GM21367 (cell line): ENCODE measurements at regions not wholly inside any gene's neighbourhood (a gene's known extent, or its start where the extent isn't known, plus 50 kb on each side); places are given as distances from the start of the nearest gene placed in this dataset.
A peak's percentile ranks its signal among the peaks of the same experiment; 100 is the strongest.

ENCODE experiments used
- ATAC-seq: cut with Tn5 transposase; IDR thresholded peaks from one replicate; pipeline ENCODE4 v1.9.1; 2021; ENCODE audit not compliant: unreplicated experiment

- peak; percentile 82 for ATAC-seq
These were observed 68.4 kb downstream of the ANXA1 start for GRCh38 chr9:73219985-73220626.

- no peak for ATAC-seq
These were observed 71.9 kb downstream of the ANXA1 start for GRCh38 chr9:73223594-73223993.

GRCh38 chr9:73229543-73229942 is 77.9 kb downstream of the ANXA1 start:
- no peak for ATAC-seq

DNA sequence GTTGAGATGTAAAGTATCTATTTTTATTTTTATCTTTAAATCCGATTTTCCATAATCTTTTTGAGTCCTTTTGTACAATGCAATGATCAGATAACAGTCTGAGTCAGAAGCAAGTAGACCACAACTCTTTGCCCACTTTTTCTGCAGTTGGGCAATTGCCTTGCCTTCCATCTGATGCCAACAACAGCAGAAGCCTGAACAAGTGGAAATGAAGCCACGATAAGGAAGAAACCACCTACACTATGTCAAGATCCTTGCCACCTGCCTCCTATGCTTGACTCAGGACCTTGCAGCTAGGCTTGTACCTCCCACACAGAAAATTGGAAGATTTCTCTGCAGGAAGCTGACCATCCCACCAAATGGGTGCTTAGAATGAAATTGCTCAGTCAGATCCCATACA is 78.6 kb downstream of the ANXA1 start:
- no peak for ATAC-seq

DNA sequence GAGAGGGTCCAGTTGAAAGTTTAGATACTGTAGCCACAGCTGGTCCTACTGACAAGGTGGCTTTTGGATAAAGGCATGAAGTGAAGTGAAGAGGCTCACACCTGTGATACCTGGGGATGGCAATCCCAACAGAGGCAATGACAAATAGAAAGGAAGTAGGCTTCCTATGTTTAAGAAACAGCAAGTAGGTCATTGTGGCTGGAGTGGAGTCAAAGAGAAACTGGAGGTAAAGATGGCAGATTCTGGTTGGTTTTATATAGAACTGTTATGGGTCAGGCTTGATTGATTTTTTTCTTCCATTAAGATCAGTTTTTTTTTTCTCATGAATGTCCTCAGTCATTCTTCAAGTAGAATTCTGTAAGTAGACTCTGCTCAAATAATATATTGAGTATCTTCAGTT is 79.5 kb downstream of the ANXA1 start:
- ATAC-seq: no peak

- ATAC-seq: no peak
These were observed 81.8 kb downstream of the ANXA1 start for GRCh38 chr9:73233359-73234007.

DNA sequence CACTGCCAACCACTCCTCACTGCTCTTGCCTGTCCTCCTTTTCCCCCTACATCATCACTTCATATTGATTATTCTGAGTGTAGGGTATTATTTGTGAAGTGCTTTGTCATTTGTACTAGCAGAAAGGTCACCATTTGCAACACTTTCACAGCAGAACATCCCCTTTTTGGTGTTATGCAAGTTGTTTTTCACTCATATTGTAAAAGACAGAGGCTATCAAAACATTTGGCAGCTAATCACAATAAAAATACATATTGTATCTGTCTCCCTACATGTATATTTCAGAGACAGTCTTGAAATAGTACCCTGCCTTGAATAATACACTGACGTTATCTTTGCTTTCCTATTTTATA is 82.3 kb downstream of the ANXA1 start:
- no peak for ATAC-seq

- no peak for ATAC-seq
These were observed 85.5 kb downstream of the ANXA1 start for GRCh38 chr9:73237140-73237539.

DNA sequence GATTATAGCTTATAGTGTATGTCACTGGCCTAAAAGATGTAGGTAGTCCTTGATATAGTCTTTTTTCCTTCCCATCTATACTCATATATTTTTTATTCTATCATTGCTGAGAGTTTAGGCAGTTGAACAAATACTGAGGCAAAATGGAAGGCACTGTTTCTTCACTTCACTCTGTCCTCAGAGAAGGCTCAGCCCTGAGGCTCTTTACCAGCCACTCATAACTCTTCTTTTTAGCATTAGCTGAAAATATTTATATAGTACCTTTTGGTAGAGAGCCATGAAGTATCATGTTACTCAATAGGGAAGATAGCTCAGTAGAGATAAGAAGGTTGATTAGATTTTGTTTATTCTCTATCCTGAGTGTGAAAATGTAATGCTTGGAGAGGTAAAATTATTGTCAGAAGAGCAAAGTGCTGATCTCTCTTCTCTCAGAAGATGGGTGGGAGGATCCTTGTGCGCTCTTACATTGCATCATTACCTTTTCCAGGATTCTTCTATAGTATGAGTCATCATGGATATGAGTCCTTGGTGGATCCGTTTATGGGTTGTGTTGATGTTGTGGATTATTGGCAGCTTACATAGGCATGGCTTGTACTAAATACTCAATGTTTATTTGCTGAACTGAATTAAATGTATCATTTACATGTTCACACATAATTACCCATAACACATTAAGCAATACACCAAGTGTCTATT is 88.1 kb downstream of the ANXA1 start:
- ATAC-seq: no peak

- ATAC-seq: no peak
These were observed 91.4 kb downstream of the ANXA1 start for GRCh38 chr9:73243078-73243477.

GRCh38 chr9:73259086-73259696 is 107.5 kb downstream of the ANXA1 start:
- no peak for ATAC-seq

GRCh38 chr9:73260506-73260905 is 108.8 kb downstream of the ANXA1 start:
- ATAC-seq: no peak

DNA sequence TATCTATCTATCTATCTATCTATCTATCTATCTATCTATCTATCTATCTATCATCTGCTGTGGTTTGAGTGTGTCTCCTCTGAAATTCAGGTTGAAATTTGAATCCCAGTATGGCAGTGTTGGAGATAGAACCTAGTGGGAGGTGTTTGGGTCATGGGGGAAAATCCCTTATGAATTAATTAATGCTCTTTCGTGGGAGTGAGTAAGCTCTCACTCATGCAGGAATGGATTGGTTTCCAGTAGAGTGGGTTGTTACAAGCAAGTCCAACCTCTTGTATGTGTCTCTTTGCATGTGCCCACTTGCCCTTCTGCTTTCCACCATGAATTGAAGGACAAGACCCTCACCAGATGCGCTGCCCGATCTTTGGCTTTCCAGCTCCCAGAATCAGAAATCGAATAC is 113.0 kb downstream of the ANXA1 start:
- no peak for ATAC-seq

- no peak for ATAC-seq
These were observed 114.2 kb downstream of the ANXA1 start for GRCh38 chr9:73265876-73266275.

DNA sequence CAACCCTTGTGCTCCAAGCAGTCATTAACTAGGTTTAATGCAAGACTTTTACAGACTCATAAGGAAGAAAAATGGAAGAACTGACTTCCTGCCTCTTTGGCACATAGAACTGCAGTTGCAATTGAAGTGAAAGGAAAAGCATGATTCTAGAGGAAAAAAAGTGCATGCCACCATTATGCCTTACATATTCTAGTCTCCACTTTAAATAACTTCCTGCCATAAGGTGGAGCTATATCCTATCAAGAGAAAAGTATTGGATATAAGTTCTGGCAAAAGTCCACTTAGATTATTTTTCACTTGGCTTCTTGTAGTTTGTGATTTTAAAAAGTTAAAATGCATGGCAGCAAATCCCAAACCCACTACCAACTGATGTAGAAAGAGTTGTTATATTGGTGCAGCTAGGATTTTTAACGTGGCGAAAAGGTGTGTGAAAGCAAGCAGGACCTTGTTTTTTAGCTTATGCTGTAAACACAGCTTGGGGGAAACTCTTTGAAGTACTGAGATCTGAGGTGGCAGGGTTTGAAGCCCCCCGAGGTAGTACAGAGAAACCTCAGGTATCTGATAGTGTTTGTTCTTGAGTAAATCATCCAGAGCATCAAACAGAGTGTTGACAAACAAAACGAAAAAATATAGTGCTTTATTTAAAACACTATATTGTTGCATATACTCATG is 117.9 kb downstream of the ANXA1 start:
- ATAC-seq: no peak

- ATAC-seq: no peak
These were observed 119.5 kb downstream of the ANXA1 start for GRCh38 chr9:73270967-73271721.

GRCh38 chr9:73280113-73280512 is 128.4 kb downstream of the ANXA1 start:
- ATAC-seq: no peak

DNA sequence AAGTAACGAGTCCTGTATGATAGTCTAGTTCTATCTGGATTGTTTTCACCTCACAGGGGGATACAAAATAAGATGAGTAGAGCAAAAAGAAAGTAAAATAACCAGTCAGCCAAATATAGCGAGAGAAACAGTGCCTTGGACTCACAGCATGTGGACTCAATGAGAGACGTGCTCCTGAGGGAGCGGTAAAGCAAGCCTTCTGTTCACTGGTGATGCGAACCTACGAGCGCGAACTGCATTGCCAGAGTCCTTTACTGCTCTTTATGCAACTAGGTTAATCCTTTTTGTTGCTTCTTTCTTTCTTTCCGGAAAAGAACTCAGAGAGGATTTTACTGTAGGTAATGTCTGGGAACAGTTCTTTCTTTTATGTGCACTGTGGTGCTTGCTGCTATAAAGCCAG is 132.7 kb downstream of the ANXA1 start:
- no peak for ATAC-seq

- no peak for ATAC-seq
These were observed 142.7 kb downstream of the ANXA1 start for GRCh38 chr9:73294336-73294735.

- ATAC-seq: no peak
These were observed 174.3 kb downstream of the ANXA1 start for GRCh38 chr9:73325983-73326382.

DNA sequence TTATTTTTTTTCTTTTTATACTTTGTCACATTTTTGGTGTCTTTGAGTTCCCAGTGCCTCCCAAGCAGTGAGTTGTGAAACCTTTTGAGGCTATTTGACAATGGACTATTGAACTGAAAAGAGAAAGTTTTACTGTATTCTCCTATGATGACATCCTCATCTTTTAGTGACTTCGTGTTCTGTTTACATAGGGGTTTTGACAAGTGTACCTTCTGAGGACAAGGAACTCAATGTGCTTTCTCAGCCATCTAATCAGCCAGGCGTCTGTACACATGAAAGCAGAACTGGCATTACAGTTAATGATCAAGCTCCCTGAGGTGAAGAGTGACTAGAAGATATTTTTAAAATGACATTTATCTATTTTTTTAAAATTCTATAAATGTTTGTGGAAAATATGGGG is 175.5 kb downstream of the ANXA1 start:
- no peak for ATAC-seq
